ENCODE measurements at regions not wholly inside any gene's neighbourhood (a gene's known extent, or its start where the extent isn't known, plus 50 kb on each side); places are given as distances from the start of the nearest gene placed in this dataset.

DNA sequence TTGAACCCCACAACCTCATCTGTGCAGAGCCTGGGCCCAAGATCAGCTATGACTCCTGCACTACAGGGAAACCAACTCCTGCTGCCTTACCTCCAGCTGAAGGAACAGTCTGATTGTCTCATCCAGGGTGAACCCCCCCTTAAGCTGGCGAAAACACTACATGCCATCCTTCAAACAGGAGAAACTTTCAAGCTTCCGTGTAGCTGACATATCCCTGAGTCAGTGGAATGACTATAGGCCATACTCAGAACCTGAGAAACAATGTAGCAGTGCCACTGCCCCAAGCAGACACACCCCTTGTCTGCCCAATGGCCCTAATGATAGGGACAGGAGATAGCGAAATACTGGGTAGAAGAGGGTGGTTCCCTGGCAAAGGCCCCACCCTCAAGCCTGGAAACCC, 213.6 kb upstream of the PGRMC2 start:
- TF ChIP-seq SUZ12 (IDR thresholded peaks at IDR 0.05; ENCODE audit: extremely low read depth, insufficient read depth, insufficient read length) = no peak
- TF ChIP-seq YY1 (IDR thresholded peaks at IDR 0.05; ENCODE audit: insufficient read depth, insufficient read length) = no peak
- TF ChIP-seq ZNF274 (IDR thresholded peaks at IDR 0.05; ENCODE audit: low read depth, low read length) = no peak

Measured in NT2/D1 (cell line).